ENCODE measurements at regions not wholly inside any gene's neighbourhood (a gene's known extent, or its start where the extent isn't known, plus 50 kb on each side); places are given as distances from the start of the nearest gene placed in this dataset.
"Not testable (repeated sequence)": the region's sequence is repeated elsewhere in the genome, so short reads cannot be mapped to it uniquely, and the experiment has no call there.

GRCh38 chr6:27126815-27127537 is 120.5 kb upstream of the PRSS16 start:
- Histone ChIP-seq H3K9me1 (ENCODE audit: control insufficient read depth, extremely low read depth, insufficient read depth, low read length) (no peaks in the 10 kb centered on the region), H3K79me2 (ENCODE audit: control insufficient read depth, insufficient read depth, low read length) (no peaks in the 10 kb centered on the region), H3K4me3 (ENCODE audit: control insufficient read depth in 2 of 3, extremely low read depth in 1 of 3, insufficient read depth in 2 of 3, low read depth in 1 of 3, low read length in 3 of 3) (peak overlapping the region in 2 of 3 experiments; percentile 41 to 48), H4K20me1 (ENCODE audit: control insufficient read depth, extremely low read depth, insufficient read depth, low read length) (no peaks in the 10 kb centered on the region), H3K9ac (ENCODE audit: control insufficient read depth, extremely low read depth, insufficient read depth, low read length) (no peak overlapping the region), H3K4me1 (ENCODE audit: control insufficient read depth, extremely low read depth, insufficient read depth, low read length) (peaks cover 10% of the 10 kb centered on the region), H3K36me3 (ENCODE audit: control insufficient read depth in 2 of 2, extremely low read depth in 1 of 2, insufficient read depth in 2 of 2, low read length in 2 of 2) (peaks cover 0 to 3% of the 10 kb centered on the region in 2 experiments), H3K9me3 (ENCODE audit: control insufficient read depth, low read depth, low read length) (no peaks in the 10 kb centered on the region), H3K27ac (ENCODE audit: control insufficient read depth, insufficient read depth, low read length) (no peak overlapping the region), H2AFZ (ENCODE audit: control insufficient read depth, low read length) (peak overlapping the region; percentile 59), H3K4me2 (ENCODE audit: control insufficient read depth, extremely low read depth, insufficient read depth, low read depth, low read length) (peak overlapping the region; percentile 85), H3K27me3 (ENCODE audit: control insufficient read depth, extremely low read depth, insufficient read depth, low read length) (no peaks in the 10 kb centered on the region)
- dilution Hi-C loops (cut with MboI; ENCODE audit: extremely low pct_ligation_motif_present, low sequenced_read_pairs) = no loop called here
- DNase-seq (ENCODE audit: low read depth, low spot score) (peak; percentile 76), FAIRE-seq (peak; percentile 88)
- TF ChIP-seq EZH2 (IDR thresholded peaks at IDR 0.05; ENCODE audit: low read length) (no peak), CTCF (optimal IDR thresholded peaks at IDR 0.05 in 1 of 3, IDR thresholded peaks at IDR 0.05 in 1 of 3, conservative IDR thresholded peaks at IDR 0.05 in 1 of 3; ENCODE audit: extremely low read depth in 1 of 3, insufficient read depth in 2 of 3, low read length in 3 of 3) (peak; percentile 72 to 87 (median 84))

GRCh38 chr6:27127874-27128273 is 119.6 kb upstream of the PRSS16 start:
- H3K4me1 ChIP-seq (ENCODE audit: control insufficient read depth, extremely low read depth, insufficient read depth, low read length) = peaks cover 13% of the 10 kb centered on the region
- H4K20me1 ChIP-seq (ENCODE audit: control insufficient read depth, extremely low read depth, insufficient read depth, low read length); FAIRE-seq; H3K79me2 ChIP-seq (ENCODE audit: control insufficient read depth, insufficient read depth, low read length); H2AFZ ChIP-seq (ENCODE audit: control insufficient read depth, low read length); DNase-seq (ENCODE audit: low read depth, low spot score); H3K9ac ChIP-seq (ENCODE audit: control insufficient read depth, extremely low read depth, insufficient read depth, low read length); H3K36me3 ChIP-seq (ENCODE audit: control insufficient read depth in 2 of 2, extremely low read depth in 1 of 2, insufficient read depth in 2 of 2, low read length in 2 of 2); H3K4me2 ChIP-seq (ENCODE audit: control insufficient read depth, extremely low read depth, insufficient read depth, low read depth, low read length); H3K9me1 ChIP-seq (ENCODE audit: control insufficient read depth, extremely low read depth, insufficient read depth, low read length); H3K9me3 ChIP-seq (ENCODE audit: control insufficient read depth, low read depth, low read length); H3K4me3 ChIP-seq (ENCODE audit: control insufficient read depth in 2 of 3, extremely low read depth in 1 of 3, insufficient read depth in 2 of 3, low read depth in 1 of 3, low read length in 3 of 3); H3K27me3 ChIP-seq (ENCODE audit: control insufficient read depth, extremely low read depth, insufficient read depth, low read length); H3K27ac ChIP-seq (ENCODE audit: control insufficient read depth, insufficient read depth, low read length); dilution Hi-C loops (cut with MboI; ENCODE audit: extremely low pct_ligation_motif_present, low sequenced_read_pairs): not testable (repeated sequence)
